Endothelial cell of umbilical vein (primary cell): ENCODE measurements at regions not wholly inside any gene's neighbourhood (a gene's known extent, or its start where the extent isn't known, plus 50 kb on each side); places are given as distances from the start of the nearest gene placed in this dataset.

Source experiments
- BruUV-seq: library from RNA; stranded (reverse); fragments of 400-500 nt; replicated peaks from 2 replicates; lab custom pipeline; 2021; lab: Mats Ljungman, UMichigan
- CTCF ChIA-PET: fragments of 300-600, 350-600 bp; sonication (Branson Sonifier 250); formaldehyde crosslinking; loops from one replicate; lab custom pipeline; 2021; ENCODE audit warnings: antibody characterized with exemption, inconsistent platforms; lab: Charles Lee
- POLR2A ChIA-PET: fragments of 300-600, 350-600 bp; sonication (Branson Sonifier 250); formaldehyde crosslinking; loops from one replicate; lab custom pipeline; 2021; ENCODE audit warnings: antibody characterized with exemption, inconsistent platforms; lab: Charles Lee
- DNase-seq: peaks from one replicate; pipeline ENCODE4 v3.0.0-alpha.2; 2011; ENCODE audit warnings: low read depth, low spot score
- FAIRE-seq: peaks from 2 replicates; lab custom pipeline; 2011; peaks lifted over from hg19 to GRCh38; lab: Jason Lieb, UNC
- H2AFZ ChIP-seq: 2 replicates; pipeline ENCODE4 v1.6.0; 2012; ENCODE audit warnings: low read depth, low read length, control low read depth, inconsistent platforms
- H3K27ac ChIP-seq: 2 replicates; pipeline ENCODE4 v1.5.1; 2011; ENCODE audit warnings: low read depth, mild to moderate bottlenecking, control low read depth, low read length, moderate library complexity; ENCODE audit not compliant: insufficient read depth
- H3K27me3 ChIP-seq, 2 experiments: 2 replicates each; pipeline versions ENCODE4 v1.6.0 to v1.6.1; 2011; ENCODE audit warnings: low read length in 2 of 2, mixed read lengths in 1 of 2; ENCODE audit not compliant: control insufficient read depth in 2 of 2, insufficient read depth in 2 of 2
- H3K36me3 ChIP-seq, 2 experiments: 2 replicates in 1 of 2; 3 replicates in 1 of 2; pipeline ENCODE4 v1.5.1; 2011; ENCODE audit warnings: low read length in 2 of 2, mild to moderate bottlenecking in 1 of 2, moderate library complexity in 1 of 2; ENCODE audit not compliant: control insufficient read depth in 2 of 2, insufficient read depth in 2 of 2; ENCODE audit errors: extremely low read depth in 1 of 2
- H3K4me1 ChIP-seq: 3 replicates; pipeline ENCODE4 v1.5.1; 2011; ENCODE audit warnings: mild to moderate bottlenecking, low read length; ENCODE audit not compliant: control insufficient read depth, insufficient read depth; ENCODE audit errors: extremely low read depth
- H3K4me2 ChIP-seq: 2 replicates; pipeline ENCODE4 v1.6.1; 2011; ENCODE audit warnings: low read length, control low read depth, mixed read lengths; ENCODE audit not compliant: insufficient read depth
- H3K4me3 ChIP-seq, 3 experiments: fragments of 200-600 bp in 1 of 3; sonication (generic), shearing (Covaris generic) in 1 of 3; replicated peaks in 1 of 3; 2 replicates each; pipeline ENCODE4 v1.5.1; 2011 to 2016; ENCODE audit warnings: control low read depth in 3 of 3, low read length in 3 of 3, mild to moderate bottlenecking in 2 of 3, inconsistent platforms in 1 of 3, low read depth in 1 of 3, moderate library complexity in 1 of 3; ENCODE audit not compliant: insufficient read depth in 1 of 3
- H3K79me2 ChIP-seq: 2 replicates; pipeline ENCODE4 v1.6.0; 2012; ENCODE audit warnings: low read length, inconsistent platforms; ENCODE audit not compliant: control insufficient read depth, insufficient read depth
- H3K9ac ChIP-seq: replicated peaks from 2 replicates; pipeline ENCODE3; 2011; ENCODE audit warnings: low read length, control low read depth; ENCODE audit not compliant: insufficient read depth; ENCODE audit errors: extremely low read depth
- H3K9me1 ChIP-seq: replicated peaks from 3 replicates; pipeline ENCODE4 v1.6.0; 2011; ENCODE audit warnings: mild to moderate bottlenecking, low read length; ENCODE audit not compliant: control insufficient read depth, insufficient read depth; ENCODE audit errors: extremely low read depth
- H3K9me3 ChIP-seq: replicated peaks from 2 replicates; pipeline ENCODE4 v1.5.1; 2012; ENCODE audit warnings: low read length, inconsistent platforms; ENCODE audit not compliant: control insufficient read depth, insufficient read depth
- H4K20me1 ChIP-seq: replicated peaks from 2 replicates; pipeline ENCODE3; 2011; ENCODE audit warnings: mild to moderate bottlenecking, low read length; ENCODE audit not compliant: control insufficient read depth, insufficient read depth; ENCODE audit errors: extremely low read depth
- CTCF ChIP-seq, 2 donors: IDR thresholded peaks; 1 replicate in 1 of 2; 2 replicates in 1 of 2; pipeline ENCODE4 v1.5.1; 2011; ENCODE audit warnings: low read length in 2 of 2, mild to moderate bottlenecking in 2 of 2, moderate library complexity in 2 of 2, control low read depth in 1 of 2, inconsistent platforms in 1 of 2, low read depth in 1 of 2; ENCODE audit not compliant: insufficient read depth in 1 of 2; ENCODE audit errors: extremely low read depth in 1 of 2
- EZH2 ChIP-seq: IDR thresholded peaks from 2 replicates; pipeline ENCODE4 v1.6.1; 2012; ENCODE audit warnings: borderline replicate concordance, low read depth, mild to moderate bottlenecking, moderate library complexity, low read length, inconsistent platforms; ENCODE audit not compliant: severe bottlenecking
- GATA2 ChIP-seq: IDR thresholded peaks from 2 replicates; pipeline ENCODE4 v1.7.0; 2011; ENCODE audit warnings: low read depth, mild to moderate bottlenecking, moderate library complexity, mixed read lengths, low read length; ENCODE audit not compliant: insufficient read length, insufficient read depth
- dilution Hi-C: fragments of 300-500 bp; cut with MboI; formaldehyde crosslinking; loops from one replicate; pipeline ENCODE4 v1.15.0; 2019; ENCODE audit warnings: low sequenced_read_pairs; ENCODE audit not compliant: extremely low pct_ligation_motif_present
- intact Hi-C: fragments of 100-400 bp; cut with micrococcal nuclease; formaldehyde crosslinking; loops from one replicate; pipeline ENCODE4 v1.10.0; 2022

GRCh38 chr11:130703489-130704190 lies 212.6 kb downstream of the SNX19 start:
- dilution Hi-C loops, result no loop called here
- BruUV-seq, result no TSS peak
- H3K36me3 ChIP-seq, result no peaks in the 10 kb centered on the region
- H4K20me1 ChIP-seq, result no peaks in the 10 kb centered on the region
- POLR2A ChIA-PET, result no interaction called here
- no peaks in the 10 kb centered on the region for H3K4me1 ChIP-seq
- TF ChIP-seq EZH2 (no peak), CTCF (IDR thresholded peaks at IDR 0.05; ENCODE audit: extremely low read depth in 1 of 2, insufficient read depth in 1 of 2, low read depth in 1 of 2, low read length in 2 of 2) (no peak), GATA2 (no peak)
- H3K9ac ChIP-seq, result no peak overlapping the region
- H2AFZ ChIP-seq, result no peak overlapping the region
- H3K9me3 ChIP-seq, result no peaks in the 10 kb centered on the region
- no peaks in the 10 kb centered on the region for H3K9me1 ChIP-seq
- FAIRE-seq, result no peak
- H3K4me2 ChIP-seq, result no peak overlapping the region
- no peak overlapping the region for H3K4me3 ChIP-seq
- CTCF ChIA-PET, result no interaction called here
- peaks cover 2 to 4% of the 10 kb centered on the region in 2 experiments for H3K27me3 ChIP-seq
- intact Hi-C loops, result no loop called here
- no peak for DNase-seq
- H3K27ac ChIP-seq, result no peak overlapping the region
- H3K79me2 ChIP-seq, result no peaks in the 10 kb centered on the region
